ENCODE measurements at regions not wholly inside any gene's neighbourhood (a gene's known extent, or its start where the extent isn't known, plus 50 kb on each side); places are given as distances from the start of the nearest gene placed in this dataset.

DNA sequence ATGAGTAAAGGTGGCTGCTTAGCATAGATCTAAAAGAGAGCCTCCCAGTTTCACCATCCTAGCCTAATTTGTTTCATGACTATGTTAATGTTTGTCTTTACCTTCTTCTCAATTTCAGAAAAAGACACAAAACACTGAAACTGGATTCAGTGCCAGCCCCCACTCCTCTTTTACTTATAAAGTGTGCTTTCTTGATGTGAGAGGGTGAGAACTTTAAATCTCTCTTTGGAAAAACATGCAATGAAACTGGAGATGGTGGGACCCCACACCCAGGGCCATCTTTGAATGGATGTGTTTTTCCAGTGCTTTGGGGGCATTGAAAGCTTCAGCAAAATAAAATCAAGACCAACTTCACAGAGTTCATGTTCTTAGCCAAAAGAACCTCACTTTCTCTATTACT lies 185.9 kb downstream of the CYRIA start:
- H3K36me3 ChIP-seq: no peaks in the 10 kb centered on the region
- no peak for DNase-seq
- TF ChIP-seq, protein P1, sequence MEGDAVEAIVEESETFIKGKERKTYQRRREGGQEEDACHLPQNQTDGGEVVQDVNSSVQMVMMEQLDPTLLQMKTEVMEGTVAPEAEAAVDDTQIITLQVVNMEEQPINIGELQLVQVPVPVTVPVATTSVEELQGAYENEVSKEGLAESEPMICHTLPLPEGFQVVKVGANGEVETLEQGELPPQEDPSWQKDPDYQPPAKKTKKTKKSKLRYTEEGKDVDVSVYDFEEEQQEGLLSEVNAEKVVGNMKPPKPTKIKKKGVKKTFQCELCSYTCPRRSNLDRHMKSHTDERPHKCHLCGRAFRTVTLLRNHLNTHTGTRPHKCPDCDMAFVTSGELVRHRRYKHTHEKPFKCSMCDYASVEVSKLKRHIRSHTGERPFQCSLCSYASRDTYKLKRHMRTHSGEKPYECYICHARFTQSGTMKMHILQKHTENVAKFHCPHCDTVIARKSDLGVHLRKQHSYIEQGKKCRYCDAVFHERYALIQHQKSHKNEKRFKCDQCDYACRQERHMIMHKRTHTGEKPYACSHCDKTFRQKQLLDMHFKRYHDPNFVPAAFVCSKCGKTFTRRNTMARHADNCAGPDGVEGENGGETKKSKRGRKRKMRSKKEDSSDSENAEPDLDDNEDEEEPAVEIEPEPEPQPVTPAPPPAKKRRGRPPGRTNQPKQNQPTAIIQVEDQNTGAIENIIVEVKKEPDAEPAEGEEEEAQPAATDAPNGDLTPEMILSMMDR (IDR thresholded peaks at IDR 0.05; ENCODE audit: low read depth, low read length): no peak
- H3K9me3 ChIP-seq: no peaks in the 10 kb centered on the region
- no peaks in the 10 kb centered on the region for H3K4me1 ChIP-seq
- H3K4me3 ChIP-seq (ENCODE audit: low read depth, low read length): no peak overlapping the region
- no peaks in the 10 kb centered on the region for H3K27me3 ChIP-seq

DNA sequence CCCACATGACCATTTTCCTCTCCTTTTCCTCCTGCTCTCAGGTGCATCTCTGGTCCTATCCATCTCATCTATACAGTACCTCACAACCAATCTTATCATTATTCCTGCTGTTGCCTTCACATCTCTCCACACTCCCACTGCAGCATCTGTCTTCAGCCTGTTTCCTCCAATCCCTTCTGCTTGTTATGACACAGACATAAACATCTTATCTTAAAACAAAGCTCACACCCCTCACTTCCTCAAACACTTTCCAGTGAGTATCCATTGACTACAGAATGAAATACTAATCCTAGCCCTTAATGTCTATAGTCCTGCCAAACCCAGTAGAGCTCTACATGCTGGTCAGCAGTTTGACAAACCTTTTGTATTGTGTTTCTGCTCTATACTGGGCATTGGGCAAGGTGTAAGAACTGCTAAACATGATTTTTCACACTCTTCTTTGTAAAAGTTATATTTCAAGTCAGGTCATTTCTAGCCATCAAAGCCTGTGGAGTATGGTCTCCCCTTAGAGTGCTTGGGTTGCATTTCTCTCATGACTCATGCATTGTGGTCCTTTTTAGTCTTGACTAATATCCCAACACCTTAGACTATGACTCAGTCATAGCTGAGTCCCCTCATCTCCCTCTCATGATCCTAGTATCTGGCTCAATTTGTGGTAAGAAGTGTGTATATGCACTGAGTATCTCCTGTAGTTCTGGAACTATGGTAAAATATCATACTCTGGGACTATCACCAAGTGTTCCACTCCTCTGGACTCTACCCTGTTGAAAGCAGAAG lies 187.0 kb downstream of the CYRIA start:
- TF ChIP-seq, protein P1 (IDR thresholded peaks at IDR 0.05; ENCODE audit: low read depth, low read length): no peak
- H3K4me3 ChIP-seq (ENCODE audit: low read depth, low read length): no peak overlapping the region
- H3K27me3 ChIP-seq: no peaks in the 10 kb centered on the region
- no peaks in the 10 kb centered on the region for H3K36me3 ChIP-seq
- DNase-seq: no peak
- H3K9me3 ChIP-seq: no peaks in the 10 kb centered on the region
- no peaks in the 10 kb centered on the region for H3K4me1 ChIP-seq

DNA sequence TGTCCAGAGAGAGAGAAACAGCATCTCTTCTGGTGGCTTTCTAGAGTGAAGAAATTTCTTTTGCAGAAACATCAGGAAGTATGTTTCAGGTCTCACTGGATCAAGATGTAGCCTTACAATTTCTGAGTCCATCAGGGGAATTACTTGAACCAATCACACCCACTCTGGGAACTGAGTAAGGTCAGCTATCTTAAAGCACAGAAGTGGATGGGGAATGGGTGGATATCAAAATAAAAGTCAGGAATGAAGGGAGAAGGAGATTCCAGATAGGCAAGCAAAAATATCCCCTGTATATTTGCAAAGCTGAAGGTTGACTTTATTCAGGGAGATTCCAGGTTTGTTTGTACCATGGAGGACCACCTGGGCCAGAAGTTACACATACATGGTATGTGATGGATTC lies 188.0 kb downstream of the CYRIA start:
- no peaks in the 10 kb centered on the region for H3K9me3 ChIP-seq
- TF ChIP-seq, protein P1 (IDR thresholded peaks at IDR 0.05; ENCODE audit: low read depth, low read length): no peak
- no peaks in the 10 kb centered on the region for H3K36me3 ChIP-seq
- H3K4me3 ChIP-seq (ENCODE audit: low read depth, low read length): no peak overlapping the region
- DNase-seq: no peak
- no peaks in the 10 kb centered on the region for H3K4me1 ChIP-seq
- no peaks in the 10 kb centered on the region for H3K27me3 ChIP-seq

DNA sequence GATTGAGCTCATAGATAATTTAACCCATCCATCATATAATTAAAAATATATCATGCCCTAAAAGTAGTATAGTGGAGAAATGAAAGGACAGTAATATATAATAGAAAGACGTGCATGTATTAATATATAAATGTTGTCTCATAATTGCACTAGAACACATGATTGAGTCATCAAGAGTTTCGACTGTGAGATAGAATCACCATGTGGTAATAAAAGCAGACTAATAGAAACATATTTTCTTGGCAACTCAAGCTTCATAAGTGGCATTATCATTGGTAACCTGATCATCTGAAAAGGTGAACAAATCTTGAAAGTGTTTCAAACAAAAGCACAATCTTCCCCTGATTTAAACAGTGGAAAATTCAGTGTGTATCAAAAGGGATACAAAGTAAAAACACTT lies 188.8 kb downstream of the CYRIA start:
- no peaks in the 10 kb centered on the region for H3K9me3 ChIP-seq
- TF ChIP-seq, protein P1 (IDR thresholded peaks at IDR 0.05; ENCODE audit: low read depth, low read length): no peak
- no peaks in the 10 kb centered on the region for H3K27me3 ChIP-seq
- H3K4me3 ChIP-seq (ENCODE audit: low read depth, low read length): no peak overlapping the region
- H3K36me3 ChIP-seq: no peaks in the 10 kb centered on the region
- no peaks in the 10 kb centered on the region for H3K4me1 ChIP-seq
- no peak for DNase-seq

DNA sequence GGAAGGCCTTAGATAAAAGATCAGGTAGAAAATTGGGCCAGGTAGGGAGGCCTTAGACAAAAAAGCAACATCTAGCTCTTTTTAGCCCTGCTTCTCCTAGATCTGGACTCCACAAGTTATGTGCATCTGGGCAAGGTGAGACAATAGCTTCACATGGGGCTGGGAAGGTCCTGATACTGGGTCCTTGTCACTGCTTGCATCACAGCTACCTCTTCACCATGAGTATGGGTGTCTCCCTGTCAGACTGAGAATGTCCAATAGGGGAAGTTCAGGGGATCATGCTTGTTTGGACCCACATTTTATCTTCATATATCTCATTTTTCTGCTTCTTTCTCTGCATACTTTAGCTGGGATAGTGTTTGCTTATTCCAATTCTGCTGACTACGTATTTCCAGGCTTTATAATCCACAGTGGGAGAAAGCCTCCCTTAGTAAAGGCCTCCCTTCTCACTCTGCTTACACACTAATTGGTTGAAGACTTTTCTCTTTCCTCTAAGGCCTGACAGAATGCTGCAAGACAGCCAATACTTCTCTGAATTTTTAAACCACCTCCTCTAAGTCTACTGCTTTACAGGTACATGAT lies 189.6 kb downstream of the CYRIA start:
- H3K4me1 ChIP-seq: no peaks in the 10 kb centered on the region
- H3K27me3 ChIP-seq: no peaks in the 10 kb centered on the region
- H3K36me3 ChIP-seq: no peaks in the 10 kb centered on the region
- TF ChIP-seq, protein P1 (IDR thresholded peaks at IDR 0.05; ENCODE audit: low read depth, low read length): no peak
- H3K4me3 ChIP-seq (ENCODE audit: low read depth, low read length): no peak overlapping the region
- H3K9me3 ChIP-seq: no peaks in the 10 kb centered on the region
- no peak for DNase-seq

DNA sequence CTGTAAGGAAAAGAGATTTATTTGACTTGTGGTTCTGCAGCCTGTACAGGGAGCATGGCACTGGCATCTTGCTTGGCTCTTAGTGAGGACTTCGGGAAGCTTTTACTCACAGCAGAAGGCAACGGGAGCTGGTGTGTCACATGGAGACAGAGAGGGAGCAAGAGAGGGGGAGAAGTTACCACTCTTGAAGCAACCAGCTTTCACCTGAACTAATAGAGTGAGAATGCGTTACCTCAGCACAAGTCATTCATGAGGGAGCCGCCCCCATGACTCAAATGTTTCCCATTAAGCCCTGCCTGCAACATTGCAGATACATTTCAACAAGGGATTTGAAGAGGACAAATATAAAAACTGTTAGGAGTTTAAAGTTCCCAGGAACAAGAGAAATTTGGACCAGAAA lies 190.0 kb downstream of the CYRIA start:
- TF ChIP-seq, protein P1 (IDR thresholded peaks at IDR 0.05; ENCODE audit: low read depth, low read length): no peak
- Histone ChIP-seq H3K4me3 (ENCODE audit: low read depth, low read length) (no peak overlapping the region), H3K36me3 (no peaks in the 10 kb centered on the region), H3K27me3 (no peaks in the 10 kb centered on the region), H3K9me3 (no peaks in the 10 kb centered on the region), H3K4me1 (no peaks in the 10 kb centered on the region)
- no peak for DNase-seq
